ENCODE measurements at regions not wholly inside any gene's neighbourhood (a gene's known extent, or its start where the extent isn't known, plus 50 kb on each side); places are given as distances from the start of the nearest gene placed in this dataset.

DNA sequence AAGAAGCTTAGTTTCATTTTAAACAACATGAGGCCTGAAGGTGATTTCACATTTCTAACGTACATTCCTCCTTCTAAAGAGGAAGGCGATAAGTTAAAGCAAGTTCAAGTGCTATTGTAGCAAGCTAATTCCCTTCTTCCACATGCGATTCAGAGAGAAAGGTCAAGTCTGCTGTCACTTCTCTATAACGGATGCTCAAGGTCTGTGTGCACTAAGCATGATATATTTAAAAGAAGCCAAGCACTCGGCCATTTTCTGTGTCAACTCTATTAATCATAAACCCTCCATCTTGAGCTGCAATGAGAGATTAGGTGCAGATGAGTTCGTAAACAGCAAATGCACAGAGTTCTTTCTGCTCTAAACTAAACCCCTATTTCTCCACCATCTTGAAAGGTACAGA is 568.8 kb upstream of the ZFHX3 start:
- TF ChIP-seq POLR2A (IDR thresholded peaks at IDR 0.05): no peak
- TF ChIP-seq, protein P1, sequence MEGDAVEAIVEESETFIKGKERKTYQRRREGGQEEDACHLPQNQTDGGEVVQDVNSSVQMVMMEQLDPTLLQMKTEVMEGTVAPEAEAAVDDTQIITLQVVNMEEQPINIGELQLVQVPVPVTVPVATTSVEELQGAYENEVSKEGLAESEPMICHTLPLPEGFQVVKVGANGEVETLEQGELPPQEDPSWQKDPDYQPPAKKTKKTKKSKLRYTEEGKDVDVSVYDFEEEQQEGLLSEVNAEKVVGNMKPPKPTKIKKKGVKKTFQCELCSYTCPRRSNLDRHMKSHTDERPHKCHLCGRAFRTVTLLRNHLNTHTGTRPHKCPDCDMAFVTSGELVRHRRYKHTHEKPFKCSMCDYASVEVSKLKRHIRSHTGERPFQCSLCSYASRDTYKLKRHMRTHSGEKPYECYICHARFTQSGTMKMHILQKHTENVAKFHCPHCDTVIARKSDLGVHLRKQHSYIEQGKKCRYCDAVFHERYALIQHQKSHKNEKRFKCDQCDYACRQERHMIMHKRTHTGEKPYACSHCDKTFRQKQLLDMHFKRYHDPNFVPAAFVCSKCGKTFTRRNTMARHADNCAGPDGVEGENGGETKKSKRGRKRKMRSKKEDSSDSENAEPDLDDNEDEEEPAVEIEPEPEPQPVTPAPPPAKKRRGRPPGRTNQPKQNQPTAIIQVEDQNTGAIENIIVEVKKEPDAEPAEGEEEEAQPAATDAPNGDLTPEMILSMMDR (IDR thresholded peaks at IDR 0.05): no peak
